Sciatic nerve (tissue), 2 donors: ENCODE measurements at regions not wholly inside any gene's neighbourhood (a gene's known extent, or its start where the extent isn't known, plus 50 kb on each side); places are given as distances from the start of the nearest gene placed in this dataset.

Experiments
- ATAC-seq: fragments of 200-7000 bp; cut with Tn5 transposase; one replicate; pipeline ENCODE4 v1.9.1; 2020; ENCODE audit warnings: mild to moderate bottlenecking, moderate library complexity
- DNase-seq: peaks from one replicate; pipeline ENCODE4 v3.0.0-alpha.2; 2020; ENCODE audit warnings: low spot score
- intact Hi-C: fragments of 100-400 bp; cut with DNase I; formaldehyde crosslinking; loops from one replicate; pipeline ENCODE4 v1.14.2; 2022
- donor health status: DM: no; HTN: no; CAD: no.
- donor health status: DM: no; HTN: no; CAD: no.

DNA sequence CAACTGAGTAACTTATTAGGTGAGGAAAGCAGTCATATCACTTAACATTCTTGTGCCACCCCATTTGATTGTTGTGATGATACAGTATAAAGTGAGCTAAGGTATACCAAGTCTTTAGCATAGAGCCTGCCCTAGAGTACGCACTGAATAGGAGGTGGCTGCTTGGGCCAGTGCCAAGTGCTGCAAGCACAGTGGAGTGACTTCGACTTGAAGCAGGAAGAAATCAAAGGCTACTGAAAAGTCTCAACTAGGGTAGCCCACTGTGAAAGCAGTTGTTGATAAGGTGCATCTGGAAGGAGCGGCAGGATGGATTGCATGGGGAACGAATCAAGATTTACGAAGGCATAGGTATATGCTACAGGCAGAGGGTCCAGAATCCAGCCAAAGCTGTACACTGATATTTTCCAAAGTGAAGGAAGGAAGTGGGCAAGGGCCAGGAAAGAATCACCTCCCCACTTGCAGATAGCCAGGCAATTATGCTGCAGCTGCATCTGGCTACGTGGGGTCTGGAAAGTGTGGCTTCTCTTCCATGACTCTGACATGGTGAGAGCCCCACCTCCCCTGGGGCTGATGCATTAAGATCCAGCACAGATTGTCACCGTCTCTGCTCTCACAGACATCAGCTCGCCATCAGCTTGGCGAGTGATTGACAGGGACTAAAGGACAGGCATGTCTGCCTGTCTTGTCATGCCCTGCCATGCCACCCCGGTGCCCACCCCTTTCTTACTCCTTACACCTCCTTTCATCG lies 287.0 kb upstream of the PLXNA2 start:
- intact Hi-C loops, result no loop called here
- DNase-seq, result no peak
- ATAC-seq, result no peak

DNA sequence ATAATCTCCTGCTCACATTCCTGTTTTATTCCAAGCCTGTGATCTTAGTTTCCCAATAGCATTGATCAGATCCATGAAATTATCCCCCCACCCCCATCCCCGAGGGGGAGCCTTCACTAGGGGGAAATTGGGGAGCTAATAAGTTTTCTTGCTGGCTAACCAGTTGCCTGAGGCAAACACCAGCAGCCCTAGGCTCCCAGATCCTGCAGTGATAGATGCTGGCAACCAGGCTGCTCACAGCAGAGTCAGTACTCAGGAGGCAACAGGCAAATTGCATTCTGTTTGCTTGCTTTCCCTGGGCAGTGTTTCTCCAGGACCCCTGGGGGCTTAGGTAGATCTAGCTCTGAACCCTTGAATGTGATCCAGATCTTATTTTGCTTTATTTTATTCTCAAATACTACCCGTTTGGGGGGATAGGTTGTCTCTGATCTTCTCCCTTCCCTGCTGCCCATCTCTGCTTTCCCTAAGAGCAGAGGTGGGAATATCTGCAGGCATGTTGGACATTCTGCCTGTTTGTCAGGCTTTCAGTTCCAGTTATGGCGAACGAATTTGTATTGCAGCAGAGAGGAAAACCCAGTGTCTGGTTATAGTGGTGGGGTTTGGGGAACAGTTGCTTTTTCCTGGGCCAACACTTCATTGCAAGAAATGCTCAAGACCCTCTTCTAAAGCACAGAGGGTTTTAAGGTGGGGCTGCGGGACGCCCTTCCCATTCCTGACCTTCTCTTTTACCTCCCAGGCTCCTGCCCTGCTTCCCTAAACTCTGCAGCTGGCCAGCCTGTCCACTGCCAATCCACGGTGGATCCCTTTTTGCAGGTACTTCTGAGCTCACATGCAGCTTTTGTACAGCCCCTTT lies 289.8 kb upstream of the PLXNA2 start:
- no peak for ATAC-seq
- no peak for DNase-seq
- intact Hi-C loops, result no loop called here

DNA sequence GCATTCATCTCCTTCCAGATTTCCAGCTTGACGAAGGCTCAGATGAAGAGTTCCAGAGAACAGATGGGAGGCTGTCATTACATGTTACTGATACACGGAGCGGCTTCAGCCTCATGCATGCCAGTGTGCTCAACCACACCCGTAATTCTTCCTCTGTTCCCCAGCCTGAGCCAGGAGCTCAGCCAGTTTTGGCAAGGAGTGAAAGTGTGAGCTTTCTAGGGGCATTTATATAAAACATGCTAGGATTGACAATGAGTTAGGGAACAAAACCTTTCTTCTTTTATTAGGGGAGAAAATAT lies 290.4 kb upstream of the PLXNA2 start:
- intact Hi-C loops, result no loop called here
- DNase-seq, result no peak
- no peak for ATAC-seq

DNA sequence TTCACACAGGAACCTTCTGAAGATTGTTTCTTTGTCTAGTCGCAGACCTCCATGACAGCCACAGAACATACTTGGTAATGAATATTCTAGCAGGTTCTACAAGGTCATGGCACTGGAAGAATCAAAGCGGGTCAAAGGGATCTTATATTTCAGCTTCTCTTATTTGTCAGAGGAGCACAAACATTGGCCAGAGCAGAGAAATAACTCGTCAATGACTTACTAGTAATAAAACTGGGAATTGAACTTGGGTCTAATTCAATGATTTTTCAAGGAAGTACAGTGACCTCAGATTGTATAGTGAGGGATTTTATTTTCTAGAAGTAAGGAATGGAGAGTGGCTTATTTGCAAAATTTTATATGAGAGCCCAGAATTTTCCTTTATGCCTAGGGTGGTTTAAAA lies 290.8 kb upstream of the PLXNA2 start:
- ATAC-seq (no peak), DNase-seq (no peak)
- intact Hi-C loops, result no loop called here

- DNase-seq (no peak), ATAC-seq (no peak)
- intact Hi-C loops, result no loop called here
Measured at GRCh38 chr1:208535511-208535910, 291.3 kb upstream of the PLXNA2 start.

- ATAC-seq (no peak), DNase-seq (no peak)
- intact Hi-C loops, result no loop called here
Measured at GRCh38 chr1:208536212-208536611, 292.0 kb upstream of the PLXNA2 start.

DNA sequence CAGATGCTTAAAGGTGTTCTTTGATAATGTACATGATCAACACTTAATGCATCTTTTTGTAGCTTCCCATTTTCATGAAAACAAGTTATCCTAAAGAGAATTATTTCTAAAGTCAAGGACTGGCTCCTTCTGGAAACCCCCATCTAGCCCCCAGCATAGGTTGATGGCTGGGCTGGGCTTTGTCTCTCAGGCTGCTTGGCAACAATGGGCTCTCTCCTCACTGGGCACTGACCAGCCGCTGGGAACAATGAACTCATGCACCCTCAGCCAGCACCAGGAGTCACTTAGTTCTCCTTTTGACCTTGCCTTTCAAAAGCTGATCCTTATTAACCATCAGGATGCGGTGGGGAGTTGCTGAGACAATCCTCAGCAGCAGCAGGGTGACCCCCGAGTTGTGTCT lies 293.0 kb upstream of the PLXNA2 start:
- DNase-seq (no peak), ATAC-seq (no peak)
- intact Hi-C loops, result no loop called here

DNA sequence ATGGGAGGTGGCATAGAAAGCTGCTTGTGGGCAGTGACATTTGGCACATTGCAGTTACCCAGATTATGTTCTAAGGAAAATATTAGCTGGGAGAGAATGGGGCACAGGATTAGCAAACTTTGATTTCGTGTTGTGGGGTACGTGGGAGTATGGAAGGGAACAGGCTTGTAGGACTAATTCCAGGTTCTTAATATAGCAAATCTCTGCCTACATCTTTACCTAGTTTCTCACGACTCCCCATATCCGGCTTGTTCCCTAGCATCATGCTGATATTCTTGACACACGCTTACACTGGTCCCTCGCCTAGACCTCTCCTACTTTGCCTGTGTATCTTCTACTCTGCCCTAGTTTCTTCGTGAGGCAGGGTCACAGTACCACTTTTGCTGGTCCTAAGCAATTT lies 293.9 kb upstream of the PLXNA2 start:
- ATAC-seq (no peak), DNase-seq (no peak)
- intact Hi-C loops, result no loop called here

GRCh38 chr1:208538587-208538986 lies 294.4 kb upstream of the PLXNA2 start:
- intact Hi-C loops, result no loop called here
- no peak for DNase-seq
- ATAC-seq, result no peak

- ATAC-seq, result no peak
- DNase-seq, result no peak
- intact Hi-C loops, result no loop called here
Measured at GRCh38 chr1:208540724-208541123, 296.5 kb upstream of the PLXNA2 start.

DNA sequence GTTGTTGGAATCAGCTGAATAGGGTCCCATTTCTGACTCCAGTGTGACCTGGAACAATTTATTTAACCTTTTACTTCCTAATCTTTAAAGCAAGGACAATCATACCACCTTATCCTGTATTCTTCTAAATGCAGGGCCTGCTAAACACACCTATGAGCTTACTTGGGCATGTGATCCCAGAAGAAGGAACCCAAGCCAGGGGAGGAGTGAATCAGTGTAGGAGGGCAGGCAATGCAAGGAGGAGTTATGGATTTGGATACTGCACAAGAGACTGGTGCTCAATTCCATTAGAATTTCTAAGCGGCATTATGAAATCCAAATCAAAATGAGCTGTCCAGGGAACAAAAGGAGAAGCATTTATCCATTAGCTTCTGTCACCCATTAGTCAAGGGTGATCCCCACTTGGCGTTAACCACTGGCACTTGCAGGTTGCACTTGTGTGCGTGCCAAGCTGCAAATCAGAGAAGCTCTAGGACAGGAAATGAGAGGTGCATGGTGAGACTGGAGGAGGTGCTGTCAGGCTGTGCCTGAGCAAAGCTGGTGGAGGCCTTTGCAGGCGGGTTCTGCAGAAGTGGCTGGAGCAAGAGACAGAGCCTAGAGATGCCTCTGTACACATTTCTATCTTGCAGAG lies 297.2 kb upstream of the PLXNA2 start:
- no peak for ATAC-seq
- intact Hi-C loops, result no loop called here
- no peak for DNase-seq

DNA sequence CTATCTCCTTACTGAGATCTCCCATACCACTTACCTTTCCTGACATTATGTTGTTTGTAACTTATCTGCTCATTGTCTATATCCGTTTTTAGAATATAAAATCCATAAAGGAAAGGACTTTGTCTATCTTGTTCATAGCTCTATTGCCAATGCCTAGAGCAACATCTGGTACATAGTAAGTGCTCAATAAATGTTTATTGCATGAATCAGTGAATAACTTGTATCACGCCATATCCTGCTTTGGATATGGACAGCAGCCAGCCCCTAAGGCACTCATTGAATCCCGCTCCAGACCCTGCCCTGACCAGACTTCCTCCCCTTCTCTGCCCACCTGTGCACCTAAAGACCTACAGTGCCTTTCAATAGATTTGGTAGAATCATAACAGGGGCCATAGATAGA lies 298.1 kb upstream of the PLXNA2 start:
- ATAC-seq, result no peak

GRCh38 chr1:208544053-208544452 lies 299.9 kb upstream of the PLXNA2 start:
- DNase-seq, result no peak
- intact Hi-C loops, result no loop called here
- ATAC-seq, result no peak

More for the DNA sequence above, 298.1 kb upstream of the PLXNA2 start:
- no peak for DNase-seq
- intact Hi-C loops, result no loop called here

- ATAC-seq (no peak), DNase-seq (no peak)
- intact Hi-C loops, result no loop called here
Measured at GRCh38 chr1:208544794-208545193, 300.6 kb upstream of the PLXNA2 start.

- no peak for DNase-seq
- ATAC-seq, result no peak
- intact Hi-C loops, result no loop called here
Measured at GRCh38 chr1:208551024-208551423, 306.8 kb upstream of the PLXNA2 start.

GRCh38 chr1:208551633-208552320 lies 307.6 kb upstream of the PLXNA2 start:
- intact Hi-C loops, result no loop called here
- no peak for DNase-seq
- ATAC-seq, result no peak

GRCh38 chr1:208552928-208553327 lies 308.7 kb upstream of the PLXNA2 start:
- DNase-seq, result no peak
- intact Hi-C loops, result no loop called here
- ATAC-seq, result no peak

DNA sequence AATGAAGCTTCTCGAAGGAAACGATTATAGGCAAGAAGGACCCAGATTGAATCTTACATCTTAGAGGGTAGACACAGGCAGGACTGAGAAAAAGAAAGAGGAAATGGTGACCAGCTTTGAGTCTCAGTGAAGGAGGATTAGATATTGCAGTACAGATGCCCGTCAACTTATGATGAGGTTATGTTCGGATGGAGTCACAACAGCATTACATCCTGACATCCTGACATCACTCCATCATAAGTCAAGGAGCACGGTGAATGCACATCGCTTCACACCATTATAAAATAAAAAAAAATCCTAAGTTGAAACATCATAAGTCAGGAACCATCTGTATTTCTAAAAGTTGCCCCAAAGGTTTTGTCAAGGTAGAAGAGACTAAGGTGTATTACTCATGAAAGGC lies 312.3 kb upstream of the PLXNA2 start:
- DNase-seq (no peak), ATAC-seq (no peak)
- intact Hi-C loops, result no loop called here

DNA sequence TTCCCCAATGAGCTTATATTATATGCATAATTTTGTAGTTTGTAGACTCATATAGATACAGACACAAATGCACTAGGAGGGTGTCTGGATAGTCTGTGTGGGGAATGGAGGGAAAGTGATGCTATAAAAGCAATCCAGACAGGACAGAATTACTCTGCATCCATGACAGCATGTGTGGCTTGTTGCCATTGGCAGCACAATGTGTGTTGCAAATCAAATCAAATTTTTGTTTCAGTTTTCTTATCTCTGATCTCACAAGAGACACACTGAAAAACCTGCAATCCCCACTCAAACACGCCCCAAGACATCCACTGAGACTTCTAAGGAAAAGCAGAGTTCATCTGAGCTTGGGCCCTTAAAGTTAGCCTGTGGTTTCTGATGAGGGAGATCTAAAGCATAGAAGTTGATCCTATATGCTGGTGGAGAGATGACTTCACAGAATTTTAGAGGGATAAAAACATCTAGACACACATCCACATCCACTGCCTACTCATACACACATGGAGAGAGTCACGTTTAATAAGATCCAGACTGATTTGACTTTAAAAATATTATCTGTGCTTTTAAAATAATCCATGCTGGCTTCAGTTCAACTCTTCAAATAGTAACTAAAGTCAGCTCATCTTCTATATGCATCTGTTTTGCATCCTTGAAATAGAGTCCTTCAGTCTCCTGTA lies 313.0 kb upstream of the PLXNA2 start:
- DNase-seq, result no peak
- ATAC-seq, result no peak

More for the DNA sequence above, 313.0 kb upstream of the PLXNA2 start:
- intact Hi-C loops, result no loop called here
